OCI-LY3 (cell line): ENCODE measurements at regions not wholly inside any gene's neighbourhood (a gene's known extent, or its start where the extent isn't known, plus 50 kb on each side); places are given as distances from the start of the nearest gene placed in this dataset.
A peak's percentile ranks its signal among the peaks of the same experiment; 100 is the strongest.

Experiments used
- H2AFZ ChIP-seq: fragments of 200-600, 300-600 bp; shearing (Covaris generic); 2 replicates; pipeline ENCODE4 v1.6.0; 2014; ENCODE audit warnings: antibody characterized with exemption, low read depth, low read length
- H3K27ac ChIP-seq: fragments of 200-600, 300-600 bp; sonication (generic); 2 replicates; pipeline ENCODE4 v1.5.1; 2014; ENCODE audit warnings: mild to moderate bottlenecking, low read length, moderate library complexity, mixed read lengths
- H3K27me3 ChIP-seq: fragments of 200-600, 300-600 bp; sonication (generic); 2 replicates; pipeline ENCODE4 v1.6.1; 2014; ENCODE audit warnings: low read depth, low read length, mixed read lengths
- H3K36me3 ChIP-seq: fragments of 200-600, 300-600 bp; sonication (generic); replicated peaks from 2 replicates; pipeline ENCODE3; 2014; ENCODE audit warnings: low read depth, low read length, mixed read lengths
- H3K4me1 ChIP-seq: fragments of 300-600, 200-600 bp; sonication (generic); 2 replicates; pipeline ENCODE4 v1.6.1; 2014; ENCODE audit warnings: low read length, mixed read lengths
- H3K4me2 ChIP-seq: fragments of 200-600, 300-600 bp; sonication (generic); 2 replicates; pipeline ENCODE4 v1.6.1; 2014; ENCODE audit warnings: low read length, mixed read lengths
- H3K4me3 ChIP-seq: fragments of 300-600, 200-600 bp; sonication (generic); 2 replicates; pipeline ENCODE4 v1.5.1; 2014; ENCODE audit warnings: antibody characterized with exemption, mild to moderate bottlenecking, low read length, moderate library complexity
- H3K79me2 ChIP-seq: fragments of 300-600, 200-600 bp; shearing (Covaris generic); 2 replicates; pipeline ENCODE4 v1.6.1; 2014; ENCODE audit warnings: mild to moderate bottlenecking, low read length, mixed read lengths
- H3K9ac ChIP-seq: fragments of 300-600, 200-600 bp; shearing (Covaris generic); 2 replicates; pipeline ENCODE4 v1.6.0; 2014; ENCODE audit warnings: mild to moderate bottlenecking, low read length, moderate library complexity
- H3K9me3 ChIP-seq: fragments of 200-600, 300-600 bp; shearing (Covaris generic); 2 replicates; pipeline ENCODE4 v1.6.1; 2014; ENCODE audit warnings: low read length, mixed read lengths; ENCODE audit not compliant: insufficient read depth
- H4K20me1 ChIP-seq: fragments of 200-600, 300-600 bp; sonication (generic); 2 replicates; pipeline ENCODE4 v1.6.1; 2016; ENCODE audit warnings: low read length, mixed read lengths; ENCODE audit not compliant: insufficient read depth
- CTCF ChIP-seq: fragments of 200-600, 300-600 bp; sonication (generic); IDR thresholded peaks from 2 replicates; pipeline ENCODE4 v1.5.1; 2014; ENCODE audit warnings: antibody characterized with exemption, low read length, low read depth
- EZH2phosphoT487 ChIP-seq: fragments of 200-600 bp; shearing (Covaris generic); IDR thresholded peaks from 2 replicates; pipeline ENCODE4 v1.6.1; 2018; ENCODE audit warnings: antibody characterized with exemption, mixed run types, low read depth

- no peak overlapping the region for H3K27ac ChIP-seq
- no peak overlapping the region for H3K4me3 ChIP-seq
- no peak for TF ChIP-seq EZH2phosphoT487
- TF ChIP-seq CTCF: no peak
- H3K27me3 ChIP-seq: no peaks in the 10 kb centered on the region
- H4K20me1 ChIP-seq: no peaks in the 10 kb centered on the region
- no peak overlapping the region for H3K9ac ChIP-seq
- H2AFZ ChIP-seq: no peak overlapping the region
- no peak overlapping the region for H3K4me2 ChIP-seq
- H3K4me1 ChIP-seq: peaks cover 23% of the 10 kb centered on the region
- no peaks in the 10 kb centered on the region for H3K9me3 ChIP-seq
- H3K36me3 ChIP-seq: no peaks in the 10 kb centered on the region
- no peaks in the 10 kb centered on the region for H3K79me2 ChIP-seq
Measured at GRCh38 chr6:44564906-44565524, 177.5 kb downstream of the CDC5L start.

GRCh38 chr6:44567406-44567805, 179.9 kb downstream of the CDC5L start:
- Histone ChIP-seq H3K9ac (no peak overlapping the region), H3K4me1 (peaks cover 11% of the 10 kb centered on the region), H3K36me3 (no peaks in the 10 kb centered on the region), H3K4me3 (no peak overlapping the region), H4K20me1 (no peaks in the 10 kb centered on the region), H3K79me2 (no peaks in the 10 kb centered on the region), H3K27me3 (0 out of 2 replicates have a peak, but pooled peaks cover 4% of the 10 kb centered on the region), H2AFZ (no peak overlapping the region), H3K9me3 (no peaks in the 10 kb centered on the region), H3K4me2 (no peak overlapping the region), H3K27ac (no peak overlapping the region)
- TF ChIP-seq CTCF (no peak), EZH2phosphoT487 (no peak)

GRCh38 chr6:44569131-44569530, 181.6 kb downstream of the CDC5L start:
- H3K9ac ChIP-seq: no peak overlapping the region

GRCh38 chr6:44569931-44570385, 182.5 kb downstream of the CDC5L start:
- Histone ChIP-seq H3K4me1 (no peaks in the 10 kb centered on the region), H4K20me1 (no peaks in the 10 kb centered on the region), H3K27me3 (0 out of 2 replicates have a peak, but pooled peaks cover 4% of the 10 kb centered on the region), H3K27ac (no peak overlapping the region), H3K36me3 (no peaks in the 10 kb centered on the region), H3K4me2 (peak overlapping the region; percentile 8; the same call in 1 of the 2 replicates), H3K9ac (no peak overlapping the region), H3K9me3 (no peaks in the 10 kb centered on the region), H2AFZ (no peak overlapping the region), H3K79me2 (no peaks in the 10 kb centered on the region), H3K4me3 (no peak overlapping the region)
- TF ChIP-seq EZH2phosphoT487 (no peak), CTCF (no peak)

More at GRCh38 chr6:44569131-44569530, 181.6 kb downstream of the CDC5L start:
- Histone ChIP-seq H3K79me2 (no peaks in the 10 kb centered on the region), H3K4me3 (no peak overlapping the region), H3K36me3 (no peaks in the 10 kb centered on the region), H4K20me1 (no peaks in the 10 kb centered on the region), H3K9me3 (no peaks in the 10 kb centered on the region), H2AFZ (no peak overlapping the region), H3K27ac (no peak overlapping the region), H3K27me3 (0 out of 2 replicates have a peak, but pooled peaks cover 4% of the 10 kb centered on the region), H3K4me2 (no peak overlapping the region), H3K4me1 (peaks cover under 1% of the 10 kb centered on the region; the same call in 1 of the 2 replicates)
- TF ChIP-seq EZH2phosphoT487 (no peak), CTCF (no peak)
